K562 (cell line): ENCODE measurements at regions not wholly inside any gene's neighbourhood (a gene's known extent, or its start where the extent isn't known, plus 50 kb on each side); places are given as distances from the start of the nearest gene placed in this dataset.

Experiments used
- ATAC-seq: fragments of 200-7000 bp; cut with Tn5 transposase; 3 replicates; pipeline ENCODE4 v1.9.1; 2020; ENCODE audit warnings: moderate library complexity
- BruUV-seq: library from RNA; stranded (reverse); fragments of 400-500 nt; replicated peaks from 2 replicates; lab custom pipeline; 2021; lab: Mats Ljungman, UMichigan
- CTCF ChIA-PET: fragments of 300-600 bp; formaldehyde crosslinking; extraction: SDS; loops from one replicate; lab custom pipeline; 2021; ENCODE audit warnings: low intra/inter-chr PET ratio; lab: Yijun Ruan, JAX
- POLR2A ChIA-PET: fragments of 300-600, 350-650 bp; sonication (Branson Sonifier 250); formaldehyde crosslinking; extraction: SDS; loops from one replicate; lab custom pipeline; 2021; ENCODE audit warnings: antibody characterized with exemption, inconsistent platforms; lab: Yijun Ruan, JAX
- DNase-seq, 4 experiments: peaks; one replicate each; pipeline versions ENCODE4 v3.0.0 to v3.0.0-alpha.2; 2011 to 2018; ENCODE audit warnings: low spot score in 3 of 4, mixed read lengths in 3 of 4; ENCODE audit errors: extremely low read depth in 1 of 4
- FAIRE-seq: peaks from 2 replicates; lab custom pipeline; 2011; peaks lifted over from hg19 to GRCh38; lab: Jason Lieb, UNC
- H2AFZ ChIP-seq: 2 replicates; pipeline ENCODE4 v1.6.0; 2011; ENCODE audit warnings: low read depth, low read length, control low read depth, inconsistent platforms
- H3K27ac ChIP-seq: fragments of 200-600 bp; 3 replicates; pipeline ENCODE4 v1.8.0; 2011; ENCODE audit warnings: low read depth, mild to moderate bottlenecking, control low read depth, inconsistent platforms, low read length, moderate library complexity, mixed read lengths; ENCODE audit errors: extremely low read depth
- H3K27me3 ChIP-seq, 2 experiments: fragments of 300-600 bp in 1 of 2; 2 replicates in 1 of 2; 3 replicates in 1 of 2; pipeline versions ENCODE4 v1.6.0 to v1.8.0; 2011; ENCODE audit warnings: inconsistent platforms in 2 of 2, low read length in 2 of 2, mild to moderate bottlenecking in 1 of 2, mixed read lengths in 1 of 2, moderate library complexity in 1 of 2; ENCODE audit not compliant: control insufficient read depth in 2 of 2, insufficient read depth in 2 of 2
- H3K36me3 ChIP-seq: fragments of 300-600 bp; 3 replicates; pipeline ENCODE4 v1.8.0; 2011; ENCODE audit warnings: mild to moderate bottlenecking, low read length, inconsistent platforms; ENCODE audit not compliant: control insufficient read depth, insufficient read depth
- H3K4me1 ChIP-seq, 2 experiments: fragments of 200-600 bp in 1 of 2; replicated peaks in 1 of 2; 2 replicates in 1 of 2; 3 replicates in 1 of 2; pipeline versions ENCODE4 v1.5.1 to v1.8.0; 2011; ENCODE audit warnings: inconsistent platforms in 2 of 2, low read length in 2 of 2, mild to moderate bottlenecking in 1 of 2, mixed read lengths in 1 of 2, moderate library complexity in 1 of 2; ENCODE audit not compliant: control insufficient read depth in 2 of 2, insufficient read depth in 2 of 2
- H3K4me2 ChIP-seq: 2 replicates; pipeline ENCODE4 v1.6.1; 2011; ENCODE audit warnings: low read length, control low read depth, inconsistent platforms, mixed read lengths; ENCODE audit not compliant: insufficient read depth
- H3K4me3 ChIP-seq: fragments of 200-600 bp; sonication (generic), shearing (Covaris generic); 2 replicates; pipeline ENCODE4 v1.5.1; 2016; ENCODE audit warnings: control low read depth, inconsistent platforms
- H3K79me2 ChIP-seq: fragments of 200-600 bp; 3 replicates; pipeline ENCODE4 v1.8.0; 2011; ENCODE audit warnings: low read length, inconsistent platforms; ENCODE audit not compliant: control insufficient read depth, insufficient read depth
- H3K9ac ChIP-seq, 2 experiments: 2 replicates each; pipeline versions ENCODE4 v1.6.0 to v1.6.1; 2011; ENCODE audit warnings: low read depth in 2 of 2, low read length in 2 of 2, control low read depth in 1 of 2, inconsistent platforms in 1 of 2, mild to moderate bottlenecking in 1 of 2, mixed read lengths in 1 of 2; ENCODE audit not compliant: insufficient read depth in 1 of 2
- H3K9me1 ChIP-seq: one replicate; pipeline ENCODE4 v1.6.0; 2011; ENCODE audit warnings: inconsistent platforms, mild to moderate bottlenecking, low read length, moderate library complexity; ENCODE audit not compliant: control insufficient read depth, insufficient read depth
- H3K9me3 ChIP-seq: replicated peaks from 2 replicates; pipeline ENCODE4 v1.5.1; 2011; ENCODE audit warnings: low read depth, low read length, inconsistent platforms; ENCODE audit not compliant: control insufficient read depth, insufficient read depth
- H4K20me1 ChIP-seq: replicated peaks from 2 replicates; pipeline ENCODE4 v1.6.1; 2011; ENCODE audit warnings: low read length, inconsistent platforms, mixed read lengths; ENCODE audit not compliant: control insufficient read depth, insufficient read depth
- ELF2 ChIP-seq: fragments of 250-450 bp; sonication (Bioruptor Pico); IDR thresholded peaks from 2 replicates; pipeline ENCODE4 v1.5.0; 2021; ENCODE audit warnings: mild to moderate bottlenecking
- MCM2 ChIP-seq: fragments of 450-650 bp; IDR thresholded peaks from 2 replicates; pipeline ENCODE4 v1.6.1; 2017; ENCODE audit warnings: low read depth, mild to moderate bottlenecking
- MCM3 ChIP-seq: fragments of 450-650 bp; IDR thresholded peaks from 2 replicates; pipeline ENCODE4 v1.6.1; 2016
- TBP ChIP-seq: optimal IDR thresholded peaks from 2 replicates; pipeline ENCODE3; 2011; ENCODE audit warnings: low read depth, low read length, improper control_type of control experiment
- WGBS: fragments of 100-300 bp; shearing (Covaris generic); methylation state at CpG from one replicate; pipeline ENCODE4 v1.1.6; 2016; ENCODE audit warnings: low coverage, mixed read lengths; ENCODE audit not compliant: insufficient coverage; ENCODE audit errors: missing lambda C conversion rate; 5-methylcytosine and 5-hydroxymethylcytosine counted together
- in situ Hi-C: fragments of 300-500 bp; cut with MboI; formaldehyde crosslinking; loops from 4 replicates; pipeline ENCODE4 v1.15.0; 2018; ENCODE audit warnings: inconsistent platforms, mixed read lengths
- intact Hi-C: fragments of 100-400 bp; cut with micrococcal nuclease; formaldehyde crosslinking; loops from 2 replicates; pipeline ENCODE4 v1.14.2; 2022
- TF ChIP-seq, protein P1 (sequence below): fragments of 450-650 bp; IDR thresholded peaks from 2 replicates; pipeline ENCODE4 v1.6.1; 2014; ENCODE audit warnings: low read depth, mild to moderate bottlenecking, moderate library complexity, borderline replicate concordance
- TF ChIP-seq, protein P2 (sequence below): fragments of 250-450 bp; sonication (Bioruptor Pico); IDR thresholded peaks from 2 replicates; pipeline ENCODE4 v1.5.0; 2020; ENCODE audit warnings: mild to moderate bottlenecking, borderline replicate concordance
- TF ChIP-seq, protein P3 (sequence below): sonication (generic); formaldehyde crosslinking; IDR thresholded peaks from 2 replicates; pipeline ENCODE4 v1.9.0; 2022; ENCODE audit warnings: mild to moderate bottlenecking, missing genetic modification reagents
- TF ChIP-seq, protein P4 (sequence below): fragments of 250-450 bp; sonication (Bioruptor Pico); IDR thresholded peaks from 2 replicates; pipeline ENCODE4 v1.5.0; 2021; ENCODE audit warnings: mild to moderate bottlenecking, borderline replicate concordance
- TF ChIP-seq, protein P5 (sequence below): fragments of 450-650 bp; IDR thresholded peaks from 2 replicates; pipeline ENCODE4 v1.6.1; 2018; ENCODE audit not compliant: partially characterized antibody

DNA sequence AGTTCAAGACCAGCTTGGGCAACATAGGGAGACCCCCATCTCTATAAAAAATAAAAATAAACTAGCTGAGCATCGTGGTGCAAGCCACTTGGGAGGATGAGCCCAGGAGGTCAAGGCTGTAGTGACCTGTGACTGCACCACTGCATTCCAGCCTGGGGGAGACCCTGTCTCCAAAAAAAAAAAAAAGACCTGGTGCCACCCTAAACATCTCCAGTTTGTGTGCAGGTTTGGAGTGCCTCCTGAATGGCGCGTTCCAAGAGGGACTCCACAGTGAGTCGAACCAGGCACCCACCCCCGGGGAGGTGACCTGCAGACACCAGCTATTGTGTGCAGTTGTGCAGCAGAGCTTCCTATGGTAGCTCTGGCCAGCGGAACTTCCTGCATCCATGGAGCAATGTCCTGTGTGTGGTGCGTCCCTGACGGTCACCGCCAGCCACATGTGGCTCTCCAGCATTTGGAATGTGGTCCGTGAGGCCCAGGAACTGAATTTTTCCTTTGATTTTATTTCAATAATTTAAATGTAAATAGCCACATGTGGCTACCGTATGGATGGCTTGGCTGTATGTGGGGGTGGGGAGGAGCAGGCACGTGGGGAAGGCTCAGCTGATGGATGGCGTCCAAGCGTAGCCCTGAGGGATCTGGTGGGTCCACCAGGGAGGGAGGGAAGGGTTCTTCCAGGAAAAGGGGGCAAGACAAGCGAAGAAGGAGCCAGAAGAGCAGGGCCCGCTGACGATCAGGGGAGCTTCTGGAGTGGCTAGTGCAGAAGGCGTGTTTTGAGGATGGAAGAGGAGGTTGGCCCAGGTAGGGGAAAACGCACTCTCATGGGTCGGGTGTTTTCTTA, 107.1 kb upstream of the GSE1 start:
- BruUV-seq = no TSS peak

More for the DNA sequence above, 107.1 kb upstream of the GSE1 start:
- intact Hi-C loops = no loop called here
- peaks cover 9% of the 10 kb centered on the region; the same call in 1 of the 3 replicates for H3K36me3 ChIP-seq
- peaks cover 0 to 65% of the 10 kb centered on the region in 2 experiments; a peak in 2 of 5 replicates for H3K4me1 ChIP-seq
- H3K9me1 ChIP-seq = no peaks in the 10 kb centered on the region
- FAIRE-seq = peak; percentile 55
- ChIA-PET CTCF (no interaction called here), POLR2A (interaction anchor here (0.9 to 1.9 kb wide), 3 partner anchors 10 to 68 kb away, joined by 3 to 6 read pairs (median 3); no protein-coding TSS in a partner anchor)
- H3K4me2 ChIP-seq = no peak overlapping the region
- H3K27ac ChIP-seq = no peak overlapping the region
- no peak for ATAC-seq
- H3K9me3 ChIP-seq = no peaks in the 10 kb centered on the region
- in situ Hi-C loops = no loop called here
- no peaks in the 10 kb centered on the region for H3K27me3 ChIP-seq
- H2AFZ ChIP-seq = no peak overlapping the region
- H3K79me2 ChIP-seq = no peaks in the 10 kb centered on the region
- TF ChIP-seq ELF2 = no peak
- TF ChIP-seq, protein P1, sequence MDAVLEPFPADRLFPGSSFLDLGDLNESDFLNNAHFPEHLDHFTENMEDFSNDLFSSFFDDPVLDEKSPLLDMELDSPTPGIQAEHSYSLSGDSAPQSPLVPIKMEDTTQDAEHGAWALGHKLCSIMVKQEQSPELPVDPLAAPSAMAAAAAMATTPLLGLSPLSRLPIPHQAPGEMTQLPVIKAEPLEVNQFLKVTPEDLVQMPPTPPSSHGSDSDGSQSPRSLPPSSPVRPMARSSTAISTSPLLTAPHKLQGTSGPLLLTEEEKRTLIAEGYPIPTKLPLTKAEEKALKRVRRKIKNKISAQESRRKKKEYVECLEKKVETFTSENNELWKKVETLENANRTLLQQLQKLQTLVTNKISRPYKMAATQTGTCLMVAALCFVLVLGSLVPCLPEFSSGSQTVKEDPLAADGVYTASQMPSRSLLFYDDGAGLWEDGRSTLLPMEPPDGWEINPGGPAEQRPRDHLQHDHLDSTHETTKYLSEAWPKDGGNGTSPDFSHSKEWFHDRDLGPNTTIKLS = no peak
- TF ChIP-seq, protein P2, sequence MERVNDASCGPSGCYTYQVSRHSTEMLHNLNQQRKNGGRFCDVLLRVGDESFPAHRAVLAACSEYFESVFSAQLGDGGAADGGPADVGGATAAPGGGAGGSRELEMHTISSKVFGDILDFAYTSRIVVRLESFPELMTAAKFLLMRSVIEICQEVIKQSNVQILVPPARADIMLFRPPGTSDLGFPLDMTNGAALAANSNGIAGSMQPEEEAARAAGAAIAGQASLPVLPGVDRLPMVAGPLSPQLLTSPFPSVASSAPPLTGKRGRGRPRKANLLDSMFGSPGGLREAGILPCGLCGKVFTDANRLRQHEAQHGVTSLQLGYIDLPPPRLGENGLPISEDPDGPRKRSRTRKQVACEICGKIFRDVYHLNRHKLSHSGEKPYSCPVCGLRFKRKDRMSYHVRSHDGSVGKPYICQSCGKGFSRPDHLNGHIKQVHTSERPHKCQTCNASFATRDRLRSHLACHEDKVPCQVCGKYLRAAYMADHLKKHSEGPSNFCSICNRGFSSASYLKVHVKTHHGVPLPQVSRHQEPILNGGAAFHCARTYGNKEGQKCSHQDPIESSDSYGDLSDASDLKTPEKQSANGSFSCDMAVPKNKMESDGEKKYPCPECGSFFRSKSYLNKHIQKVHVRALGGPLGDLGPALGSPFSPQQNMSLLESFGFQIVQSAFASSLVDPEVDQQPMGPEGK = no peak
- no peak for TF ChIP-seq MCM2
- TF ChIP-seq, protein P3, sequence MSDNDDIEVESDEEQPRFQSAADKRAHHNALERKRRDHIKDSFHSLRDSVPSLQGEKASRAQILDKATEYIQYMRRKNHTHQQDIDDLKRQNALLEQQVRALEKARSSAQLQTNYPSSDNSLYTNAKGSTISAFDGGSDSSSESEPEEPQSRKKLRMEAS (CRISPR knock-in tag) = no peak
- TF ChIP-seq, protein P4, sequence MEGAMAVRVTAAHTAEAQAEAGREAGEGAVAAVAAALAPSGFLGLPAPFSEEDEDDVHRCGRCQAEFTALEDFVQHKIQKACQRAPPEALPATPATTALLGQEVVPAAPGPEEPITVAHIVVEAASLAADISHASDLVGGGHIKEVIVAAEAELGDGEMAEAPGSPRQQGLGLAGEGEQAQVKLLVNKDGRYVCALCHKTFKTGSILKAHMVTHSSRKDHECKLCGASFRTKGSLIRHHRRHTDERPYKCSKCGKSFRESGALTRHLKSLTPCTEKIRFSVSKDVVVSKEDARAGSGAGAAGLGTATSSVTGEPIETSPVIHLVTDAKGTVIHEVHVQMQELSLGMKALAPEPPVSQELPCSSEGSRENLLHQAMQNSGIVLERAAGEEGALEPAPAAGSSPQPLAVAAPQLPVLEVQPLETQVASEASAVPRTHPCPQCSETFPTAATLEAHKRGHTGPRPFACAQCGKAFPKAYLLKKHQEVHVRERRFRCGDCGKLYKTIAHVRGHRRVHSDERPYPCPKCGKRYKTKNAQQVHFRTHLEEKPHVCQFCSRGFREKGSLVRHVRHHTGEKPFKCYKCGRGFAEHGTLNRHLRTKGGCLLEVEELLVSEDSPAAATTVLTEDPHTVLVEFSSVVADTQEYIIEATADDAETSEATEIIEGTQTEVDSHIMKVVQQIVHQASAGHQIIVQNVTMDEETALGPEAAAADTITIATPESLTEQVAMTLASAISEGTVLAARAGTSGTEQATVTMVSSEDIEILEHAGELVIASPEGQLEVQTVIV (CRISPR knock-in tag) = no peak
- TF ChIP-seq, protein P5, sequence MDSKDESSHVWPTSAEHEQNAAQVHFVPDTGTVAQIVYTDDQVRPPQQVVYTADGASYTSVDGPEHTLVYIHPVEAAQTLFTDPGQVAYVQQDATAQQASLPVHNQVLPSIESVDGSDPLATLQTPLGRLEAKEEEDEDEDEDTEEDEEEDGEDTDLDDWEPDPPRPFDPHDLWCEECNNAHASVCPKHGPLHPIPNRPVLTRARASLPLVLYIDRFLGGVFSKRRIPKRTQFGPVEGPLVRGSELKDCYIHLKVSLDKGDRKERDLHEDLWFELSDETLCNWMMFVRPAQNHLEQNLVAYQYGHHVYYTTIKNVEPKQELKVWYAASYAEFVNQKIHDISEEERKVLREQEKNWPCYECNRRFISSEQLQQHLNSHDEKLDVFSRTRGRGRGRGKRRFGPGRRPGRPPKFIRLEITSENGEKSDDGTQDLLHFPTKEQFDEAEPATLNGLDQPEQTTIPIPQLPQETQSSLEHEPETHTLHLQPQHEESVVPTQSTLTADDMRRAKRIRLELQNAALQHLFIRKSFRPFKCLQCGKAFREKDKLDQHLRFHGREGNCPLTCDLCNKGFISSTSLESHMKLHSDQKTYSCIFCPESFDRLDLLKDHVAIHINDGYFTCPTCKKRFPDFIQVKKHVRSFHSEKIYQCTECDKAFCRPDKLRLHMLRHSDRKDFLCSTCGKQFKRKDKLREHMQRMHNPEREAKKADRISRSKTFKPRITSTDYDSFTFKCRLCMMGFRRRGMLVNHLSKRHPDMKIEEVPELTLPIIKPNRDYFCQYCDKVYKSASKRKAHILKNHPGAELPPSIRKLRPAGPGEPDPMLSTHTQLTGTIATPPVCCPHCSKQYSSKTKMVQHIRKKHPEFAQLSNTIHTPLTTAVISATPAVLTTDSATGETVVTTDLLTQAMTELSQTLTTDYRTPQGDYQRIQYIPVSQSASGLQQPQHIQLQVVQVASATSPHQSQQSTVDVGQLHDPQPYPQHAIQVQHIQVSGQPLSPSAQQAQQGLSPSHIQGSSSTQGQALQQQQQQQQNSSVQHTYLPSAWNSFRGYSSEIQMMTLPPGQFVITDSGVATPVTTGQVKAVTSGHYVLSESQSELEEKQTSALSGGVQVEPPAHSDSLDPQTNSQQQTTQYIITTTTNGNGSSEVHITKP = peak; percentile 67
- TF ChIP-seq MCM3 = no peak
- TF ChIP-seq TBP = no peak
- no peak for DNase-seq
- no peak overlapping the region for H3K4me3 ChIP-seq
- 75% methylated on average over 19 of the region's 20 CpGs for WGBS
- H4K20me1 ChIP-seq = no peaks in the 10 kb centered on the region
- no peak overlapping the region for H3K9ac ChIP-seq
